GM21381 (cell line): ENCODE measurements at regions not wholly inside any gene's neighbourhood (a gene's known extent, or its start where the extent isn't known, plus 50 kb on each side); places are given as distances from the start of the nearest gene placed in this dataset.

Experiments
- ATAC-seq: cut with Tn5 transposase; IDR thresholded peaks from one replicate; pipeline ENCODE4 v1.9.1; 2021; ENCODE audit warnings: mild to moderate bottlenecking, moderate library complexity; ENCODE audit not compliant: unreplicated experiment

DNA sequence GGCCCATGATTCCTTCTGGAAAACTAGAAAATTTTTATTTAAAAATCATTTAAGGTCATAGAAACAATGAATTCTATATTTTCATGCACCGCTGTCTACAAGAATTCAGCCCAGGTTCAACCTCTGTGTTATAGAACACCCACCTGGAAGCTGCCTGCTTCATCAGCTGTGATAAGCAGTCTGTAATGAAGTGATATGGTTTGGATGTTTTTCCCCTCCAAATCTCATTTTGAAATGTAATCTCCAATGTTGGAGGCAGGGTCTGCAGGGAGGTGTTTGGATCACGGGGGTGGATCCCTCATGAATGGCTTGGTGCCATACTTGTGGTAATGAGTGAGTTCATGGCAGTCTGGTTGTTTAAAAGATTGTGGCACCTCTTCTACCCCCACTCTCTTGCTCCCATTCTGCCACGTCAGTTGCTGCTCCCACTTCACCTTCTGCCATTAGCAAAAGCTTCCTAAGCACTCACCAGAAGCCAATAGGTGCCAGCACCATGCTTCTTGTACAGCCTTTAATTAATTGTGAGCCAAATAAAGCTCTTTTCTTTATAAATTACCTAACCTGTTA is 55.6 kb downstream of the MRPL32 start:
- ATAC-seq: no peak

DNA sequence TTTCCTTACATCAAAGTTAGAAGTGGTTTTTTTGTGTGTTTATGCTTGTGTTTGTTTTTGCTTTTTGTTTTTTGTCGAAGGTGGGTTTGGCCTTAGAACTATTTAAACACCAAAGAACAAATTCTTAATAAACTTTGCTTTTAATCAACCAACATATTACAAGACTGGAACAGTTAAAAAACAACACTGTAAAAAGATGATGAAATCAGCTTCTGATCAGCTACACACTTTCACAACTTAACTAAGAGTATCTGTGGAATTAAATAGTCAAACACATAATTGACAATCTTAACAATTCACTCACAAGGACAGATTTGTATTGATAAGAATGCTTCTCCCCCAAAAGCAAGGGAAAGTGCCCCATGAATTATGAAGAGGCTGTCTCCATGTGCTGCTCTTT is 58.8 kb downstream of the MRPL32 start:
- ATAC-seq: no peak

DNA sequence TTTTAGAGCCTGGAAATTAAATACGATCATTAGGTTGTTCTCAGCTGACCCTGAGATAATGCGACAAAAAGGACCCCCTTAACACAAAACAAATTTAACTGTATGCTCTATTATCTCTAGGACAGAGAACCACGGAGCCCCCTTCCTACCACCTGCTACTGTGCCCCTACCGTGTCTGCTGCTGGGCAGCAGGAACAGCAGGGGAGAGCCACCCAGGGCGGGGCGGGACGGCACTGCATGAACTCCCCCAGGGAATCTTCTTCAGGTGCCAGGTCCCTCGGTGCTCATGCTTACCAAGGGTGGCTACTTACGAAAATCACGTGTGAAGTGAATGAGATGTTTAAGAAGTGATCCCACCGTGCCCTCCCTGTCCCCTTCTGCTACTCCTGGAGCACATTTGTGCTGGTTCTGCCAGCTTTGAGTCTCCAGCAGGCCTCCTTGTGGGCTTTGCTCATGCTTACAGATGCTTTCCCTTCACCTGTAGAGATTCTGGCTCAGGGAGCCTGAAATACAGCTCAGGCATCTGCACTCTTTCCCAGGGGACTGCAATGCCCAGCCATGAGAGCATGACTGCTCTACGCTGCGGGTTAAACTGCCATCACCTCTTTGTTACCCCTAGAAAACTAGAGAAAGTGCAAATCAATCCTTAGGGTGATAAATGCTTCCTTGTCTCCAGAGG is 59.9 kb downstream of the MRPL32 start:
- no peak for ATAC-seq

DNA sequence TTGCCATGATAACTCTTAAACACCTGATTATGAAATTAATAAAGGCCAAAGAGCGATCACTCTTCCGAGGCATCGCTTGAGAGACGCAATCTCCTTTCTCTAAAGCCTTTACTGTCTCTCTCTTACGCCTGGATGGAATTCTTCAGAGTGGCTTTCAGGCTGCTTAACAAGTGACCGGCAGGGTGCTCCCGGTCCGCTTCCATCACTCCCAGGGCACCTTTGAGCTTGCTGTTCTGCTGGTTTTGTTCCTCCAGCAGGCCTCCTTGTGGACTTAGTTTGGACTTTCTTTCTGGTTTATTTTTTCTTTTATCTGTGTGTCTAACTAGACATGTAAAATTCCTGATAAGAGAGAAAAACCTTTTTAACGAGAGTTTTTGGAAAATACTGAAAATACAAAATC is 60.9 kb downstream of the MRPL32 start:
- ATAC-seq: no peak

DNA sequence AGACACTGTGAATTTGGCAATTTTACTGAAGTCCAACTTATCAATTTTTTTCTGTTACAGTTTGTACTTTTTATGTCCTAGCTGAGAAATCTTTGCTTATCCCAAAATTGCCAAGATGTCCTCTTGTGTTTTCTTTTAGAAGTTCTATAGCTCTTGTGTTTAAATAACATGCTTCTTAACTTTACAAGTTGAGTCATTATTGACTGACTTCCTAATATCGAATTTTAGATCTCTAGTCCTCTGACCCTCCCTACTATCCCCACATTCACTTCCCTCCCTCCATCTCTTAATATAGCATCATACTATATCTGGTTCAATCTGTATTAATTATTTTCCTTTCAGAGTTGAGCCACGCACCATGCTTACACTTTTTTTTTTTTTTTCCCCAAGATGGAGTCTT is 61.9 kb downstream of the MRPL32 start:
- no peak for ATAC-seq

DNA sequence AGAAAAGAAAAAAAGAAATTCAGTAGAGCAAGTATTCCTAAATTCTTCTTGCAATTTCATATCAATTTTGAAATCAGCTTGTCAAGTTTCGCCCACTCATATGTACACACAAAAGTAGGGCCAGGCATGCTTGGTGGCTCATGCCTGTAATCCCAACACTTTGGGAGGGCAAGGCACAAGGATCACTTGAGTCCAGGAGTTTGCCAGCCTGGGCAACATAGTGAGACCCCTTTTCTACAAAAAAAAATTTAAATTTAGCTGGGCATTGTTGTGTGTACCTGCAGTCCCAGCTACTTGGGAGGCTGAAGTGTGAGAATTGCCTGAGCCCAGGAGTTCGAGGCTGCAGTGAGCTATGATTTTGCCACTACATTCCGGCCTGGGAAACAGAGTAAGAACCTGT is 65.4 kb downstream of the MRPL32 start:
- ATAC-seq: no peak

DNA sequence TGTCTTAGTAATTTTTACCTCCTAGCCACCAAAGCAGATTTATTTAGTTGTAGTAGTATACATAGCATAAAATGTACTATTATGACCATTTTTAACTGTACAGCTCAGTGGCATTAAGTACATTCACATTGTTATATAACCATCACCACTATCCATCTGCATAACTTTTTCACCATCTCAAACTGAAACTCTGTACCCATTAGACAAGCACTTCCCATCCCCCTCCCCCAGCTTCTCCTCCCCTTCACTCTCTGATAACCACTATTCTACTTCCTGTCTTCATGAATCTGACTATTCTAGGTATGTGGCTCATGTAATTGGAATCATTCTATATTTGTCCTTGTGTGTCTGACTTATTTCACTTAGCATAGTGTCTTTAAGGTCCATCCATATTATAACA is 71.9 kb downstream of the MRPL32 start:
- no peak for ATAC-seq

DNA sequence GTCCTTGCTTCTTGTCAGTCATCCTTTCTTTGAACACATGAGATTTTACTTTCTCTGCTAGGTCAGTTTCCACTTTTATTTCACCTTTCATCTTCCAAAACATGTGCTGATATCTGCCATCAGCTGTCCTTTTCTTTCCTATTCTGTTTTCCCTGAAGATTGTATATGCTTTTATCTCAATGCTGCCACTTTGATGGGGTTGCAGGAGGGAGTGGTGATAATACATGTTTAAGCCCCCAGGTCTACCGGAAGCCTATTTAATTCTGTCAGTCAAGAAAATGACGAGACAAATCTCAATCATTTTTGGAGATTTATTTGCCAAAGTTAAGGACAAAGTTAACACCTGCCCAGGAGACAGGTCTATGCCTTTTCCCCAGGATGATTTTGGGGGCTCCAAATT is 73.8 kb downstream of the MRPL32 start:
- no peak for ATAC-seq

DNA sequence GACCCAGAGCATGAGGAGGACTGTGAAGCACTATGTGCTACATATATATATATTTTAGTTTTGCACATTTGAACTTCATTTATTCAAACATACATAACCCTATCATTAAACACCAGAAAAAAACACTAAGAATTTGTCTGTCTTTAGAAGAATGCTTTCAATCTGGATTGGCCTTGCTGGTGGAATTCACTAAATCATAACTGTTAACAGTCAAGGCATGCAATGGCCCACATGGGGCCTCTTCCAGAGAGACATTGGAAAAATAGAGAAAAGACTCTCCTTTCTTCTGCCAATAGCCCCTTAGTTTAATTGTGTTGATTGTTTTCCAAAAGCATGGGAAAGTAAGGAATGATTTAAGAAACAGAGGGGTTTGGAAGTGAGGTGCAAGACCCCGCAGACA is 77.9 kb downstream of the MRPL32 start:
- no peak for ATAC-seq

DNA sequence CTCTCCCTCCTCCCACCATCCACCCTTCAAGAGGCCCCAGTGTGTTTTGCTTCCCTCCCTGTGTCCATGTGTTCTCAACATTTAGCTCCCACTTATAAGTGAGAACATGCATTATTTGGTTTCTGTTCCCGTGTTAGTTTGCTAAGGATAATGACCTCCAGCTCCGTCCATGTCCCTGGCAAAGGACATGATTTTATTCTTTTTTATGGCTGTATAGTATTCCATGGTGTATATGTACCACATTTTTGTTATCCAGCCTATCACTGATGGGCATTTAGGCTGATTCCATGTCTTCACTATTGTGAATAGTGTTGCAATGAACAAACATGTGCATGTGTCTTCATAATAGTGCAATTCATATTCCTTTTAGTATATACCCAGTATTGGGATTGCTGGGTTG is 79.7 kb downstream of the MRPL32 start:
- no peak for ATAC-seq

DNA sequence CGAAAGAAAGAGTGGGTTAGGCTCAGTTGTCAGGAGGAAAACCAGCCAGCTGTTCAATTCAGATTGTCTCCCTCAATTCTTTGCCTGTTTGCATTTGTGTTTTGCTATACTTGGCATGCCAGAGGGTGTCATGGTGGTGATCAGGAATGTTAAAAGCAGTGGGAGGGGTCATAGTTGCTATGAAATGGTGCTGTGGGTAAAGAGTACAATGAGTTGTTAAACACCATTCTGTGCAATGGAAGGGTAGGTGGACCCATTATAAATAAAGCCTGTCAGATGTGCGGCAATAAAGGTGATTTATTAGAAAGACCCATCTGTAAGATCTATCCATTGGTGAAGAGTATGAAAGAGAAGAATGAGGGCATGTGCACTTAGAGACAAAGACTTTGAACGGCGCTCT is 82.2 kb downstream of the MRPL32 start:
- no peak for ATAC-seq

DNA sequence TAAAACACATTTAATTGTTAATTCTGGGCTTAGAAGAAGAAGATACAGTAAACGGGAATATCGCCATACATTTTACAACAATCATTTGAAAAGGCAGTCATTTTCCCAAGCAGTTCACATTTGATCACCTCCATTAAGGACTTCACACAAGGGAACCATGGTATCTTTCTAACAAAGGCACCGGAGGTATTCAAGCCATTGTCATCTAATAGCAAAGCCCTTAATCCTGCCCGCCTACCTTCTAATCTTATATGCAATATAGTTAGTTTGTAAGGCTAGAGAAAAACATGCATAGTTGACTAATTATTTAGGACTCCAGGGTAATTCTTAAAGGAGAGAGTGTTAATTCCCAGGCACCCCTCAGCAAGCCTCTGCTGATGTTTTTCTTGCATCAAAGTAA is 83.1 kb downstream of the MRPL32 start:
- ATAC-seq: no peak

DNA sequence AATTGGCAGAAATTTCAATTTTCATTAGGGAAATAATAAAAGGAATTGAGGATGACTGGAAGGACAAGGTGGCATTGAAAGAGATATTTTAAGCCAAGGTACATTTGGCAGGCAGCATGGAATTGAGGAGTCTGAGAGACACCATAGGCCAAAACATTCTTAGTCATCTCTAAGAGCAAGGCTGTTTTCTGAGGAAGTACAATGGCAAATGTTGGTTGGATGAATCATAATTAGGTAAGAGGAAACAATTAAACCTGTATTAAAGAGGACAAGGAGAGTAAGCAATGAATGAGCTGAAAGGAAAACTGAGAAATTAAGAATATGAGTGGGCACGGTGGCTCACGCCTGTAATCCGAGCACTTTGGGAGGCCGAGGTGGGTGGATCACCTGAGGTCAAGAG is 86.3 kb downstream of the MRPL32 start:
- no peak for ATAC-seq

DNA sequence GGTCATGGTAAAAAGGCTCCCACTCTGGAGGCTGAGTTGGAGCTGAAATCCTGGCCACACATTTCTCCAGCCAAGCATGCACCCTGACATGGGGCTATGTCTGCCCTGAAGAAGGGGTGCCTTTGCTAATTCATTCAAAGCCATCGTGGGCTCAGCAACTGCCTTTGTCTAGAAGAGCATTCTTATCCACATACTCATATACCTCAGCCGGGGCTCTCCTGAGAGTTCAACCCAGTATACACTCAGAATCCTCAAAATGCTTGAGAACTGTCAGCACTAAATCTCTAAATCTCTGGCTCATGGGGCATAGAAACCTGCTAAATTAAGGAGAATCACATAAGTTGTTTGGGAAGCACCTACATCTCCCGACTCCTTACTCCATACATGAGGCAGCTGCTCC is 89.3 kb downstream of the MRPL32 start:
- no peak for ATAC-seq

DNA sequence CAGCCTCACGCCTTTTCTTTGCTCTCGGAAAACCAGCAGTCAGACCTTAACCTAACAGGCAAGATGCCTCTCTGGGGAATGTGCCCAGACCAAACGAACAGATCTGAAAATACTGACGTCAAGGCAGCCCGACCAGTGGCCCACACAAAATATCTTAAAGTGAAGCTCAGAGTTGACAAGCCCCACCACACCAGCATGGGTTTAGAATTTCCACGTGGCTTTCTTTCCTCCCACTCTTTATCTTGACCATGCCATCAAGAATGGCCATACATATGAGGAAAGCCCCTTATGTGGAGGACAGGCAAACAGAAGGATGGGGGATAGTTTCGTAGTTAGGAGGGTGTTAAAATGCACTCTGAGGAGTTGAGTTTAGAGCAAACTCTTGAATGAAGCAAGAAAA is 89.8 kb downstream of the MRPL32 start:
- ATAC-seq: no peak

DNA sequence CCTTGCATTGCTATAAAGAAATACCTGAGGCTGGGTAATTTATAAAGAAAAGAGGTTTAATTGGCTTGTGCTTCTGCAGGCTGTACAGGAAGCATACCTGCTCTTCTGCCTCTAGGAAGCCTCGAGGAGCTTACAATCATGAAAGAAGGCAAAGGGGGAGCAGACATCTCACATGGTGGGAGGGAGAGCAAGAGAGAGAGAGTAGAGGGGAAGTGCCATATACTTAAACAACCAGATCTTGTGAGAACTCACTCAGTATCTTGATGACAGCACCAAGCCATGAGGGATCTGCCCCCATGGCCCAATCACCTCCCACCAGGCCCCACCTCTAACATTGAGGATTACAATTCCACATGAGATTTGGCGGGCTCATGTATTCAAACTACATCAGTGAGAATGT is 79.1 kb upstream of the HECW1 start:
- no peak for ATAC-seq

DNA sequence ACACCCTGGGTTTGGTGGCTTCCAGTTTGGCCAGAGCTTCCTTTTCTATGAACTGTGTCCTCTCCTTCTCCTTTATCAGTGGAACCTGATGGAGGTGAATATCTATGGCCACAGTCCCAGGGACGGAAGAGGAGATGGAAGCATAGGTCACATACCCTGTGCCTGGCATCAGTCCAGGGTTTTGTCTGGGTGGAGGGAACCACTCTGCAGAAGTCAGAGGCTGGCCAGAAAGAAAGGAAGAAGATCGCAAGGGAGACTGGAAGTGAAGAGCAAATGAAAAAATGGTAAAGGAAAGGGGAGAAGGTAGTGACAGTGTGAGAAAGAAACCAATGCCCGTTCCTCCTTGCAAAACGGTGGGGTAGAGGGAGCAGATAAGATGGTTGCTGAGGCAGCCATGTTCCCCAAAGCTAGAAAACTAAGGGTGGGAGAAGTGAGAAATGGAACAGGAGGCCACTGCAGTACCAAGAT is 77.9 kb upstream of the HECW1 start:
- no peak for ATAC-seq

DNA sequence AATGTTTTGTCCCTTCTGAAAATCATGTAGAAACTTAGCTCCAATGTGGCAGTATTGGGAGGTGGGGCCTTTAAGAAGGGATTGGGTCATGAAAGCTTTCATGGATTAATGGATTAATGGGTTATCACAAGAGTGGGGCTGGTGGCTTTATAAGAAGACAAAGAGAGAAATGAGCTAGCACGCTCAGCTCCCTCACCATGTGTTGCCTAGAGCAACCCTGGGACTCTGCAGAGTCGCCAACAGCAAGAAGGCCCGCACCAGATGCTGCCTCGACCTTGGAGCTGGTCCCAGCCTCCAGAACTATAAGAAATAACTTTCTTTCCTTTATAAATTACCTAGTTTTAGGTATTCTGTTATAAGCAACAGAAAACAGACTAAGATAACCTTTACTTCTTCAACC is 74.9 kb upstream of the HECW1 start:
- no peak for ATAC-seq

DNA sequence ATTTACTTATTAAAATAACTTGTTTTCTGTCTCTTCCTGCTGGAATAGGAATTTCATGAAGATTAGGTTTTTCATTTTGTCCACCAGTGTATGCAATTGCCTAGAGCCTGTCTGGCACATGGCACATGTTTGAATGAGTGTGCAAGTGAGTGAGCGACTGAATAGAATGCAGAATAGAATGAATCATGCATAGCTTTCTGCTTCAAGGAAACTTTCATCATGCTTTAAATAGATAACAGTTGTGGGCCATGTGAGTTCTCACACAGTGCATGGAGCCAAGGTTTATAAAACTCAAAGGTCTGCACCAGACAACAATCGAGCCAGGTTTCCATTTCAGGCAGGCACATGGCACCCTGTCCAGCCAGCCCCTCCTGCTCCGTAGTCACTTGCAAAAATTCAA is 74.2 kb upstream of the HECW1 start:
- ATAC-seq: no peak

DNA sequence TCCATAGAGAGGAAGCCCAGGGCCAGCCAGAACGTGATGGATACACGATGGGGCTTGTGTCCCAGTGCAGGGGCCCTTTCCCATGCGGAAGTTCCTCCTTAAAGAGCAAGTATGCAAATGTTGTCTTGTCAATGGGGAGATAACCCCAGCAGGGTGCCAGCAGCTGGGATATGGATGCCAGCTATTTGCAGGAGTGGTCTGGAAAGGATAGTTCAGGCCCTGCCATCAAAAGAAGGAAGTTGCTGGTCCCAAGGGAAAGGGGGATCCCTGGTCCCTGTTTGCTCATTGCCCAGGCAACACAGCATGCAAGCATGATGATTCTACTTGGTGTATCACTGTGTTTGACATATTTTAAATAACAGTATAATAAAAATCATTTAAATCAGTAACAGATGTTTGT is 73.1 kb upstream of the HECW1 start:
- no peak for ATAC-seq

DNA sequence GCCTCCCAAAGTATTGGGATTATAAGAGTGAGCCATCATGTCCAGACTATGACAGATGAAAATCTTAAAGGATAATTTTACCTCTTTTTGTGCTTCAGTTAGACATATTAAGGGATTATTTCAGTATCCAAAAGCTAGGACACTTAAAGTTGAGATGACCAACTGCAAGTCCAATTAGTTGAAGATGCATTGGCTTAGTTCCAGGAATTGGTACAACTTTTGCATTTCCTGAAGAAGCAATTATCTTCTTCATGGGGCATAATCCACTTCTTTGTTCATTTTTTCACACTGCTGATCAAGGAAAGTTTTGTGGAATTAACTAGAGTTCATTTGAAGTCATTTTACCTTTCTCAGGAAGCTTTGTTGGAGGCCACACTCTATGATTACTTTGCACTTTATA is 72.0 kb upstream of the HECW1 start:
- no peak for ATAC-seq

DNA sequence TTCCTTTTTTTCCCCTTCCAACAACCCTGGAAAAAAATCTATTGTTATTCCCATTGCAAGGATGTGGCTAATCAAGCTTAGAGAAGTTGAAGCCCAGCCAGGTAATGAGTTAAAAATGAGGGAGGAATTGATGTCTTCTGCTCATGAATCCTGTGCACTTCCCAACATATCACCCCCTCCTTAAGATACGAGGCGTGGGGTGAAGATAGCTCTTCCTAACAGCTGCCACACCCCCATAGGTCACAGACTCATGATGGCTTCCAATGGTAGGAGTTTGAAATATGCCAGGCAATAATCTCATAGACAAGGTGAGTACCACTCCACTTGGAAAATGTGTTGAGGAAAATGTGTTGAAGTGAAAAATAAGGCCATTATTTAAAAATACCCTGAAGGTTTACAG is 71.3 kb upstream of the HECW1 start:
- ATAC-seq: no peak

DNA sequence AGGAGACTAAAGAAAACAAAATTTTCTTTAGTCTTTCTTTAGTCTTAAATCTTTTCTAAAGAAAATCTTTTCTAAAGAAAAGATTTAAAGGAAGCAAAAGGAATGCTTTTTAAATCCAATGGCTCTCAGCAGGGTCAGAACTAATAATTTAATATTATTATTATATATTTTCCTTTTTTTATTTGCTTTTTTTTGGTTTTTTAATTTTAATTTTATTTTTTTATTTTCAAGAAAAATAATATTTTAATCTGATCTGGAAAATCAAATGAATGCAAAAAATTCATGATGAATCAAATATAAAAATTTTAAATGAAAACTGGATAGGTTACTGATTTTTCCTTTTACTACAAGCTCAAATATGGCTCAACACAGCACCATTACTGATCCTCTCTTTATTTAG is 70.7 kb upstream of the HECW1 start:
- ATAC-seq: no peak
